ENCODE measurements at regions not wholly inside any gene's neighbourhood (a gene's known extent, or its start where the extent isn't known, plus 50 kb on each side); places are given as distances from the start of the nearest gene placed in this dataset.

GRCh38 chr5:130992621-130993020, 172.4 kb downstream of the HINT1 start:
- TF ChIP-seq CTCF (IDR thresholded peaks at IDR 0.05; ENCODE audit: low read depth, low read length), result no peak
- TF ChIP-seq EZH2phosphoT487 (IDR thresholded peaks at IDR 0.05; ENCODE audit: low read depth), result no peak
